Stimulated activated CD4-positive, alpha-beta T cell treated with anti-CD3 and anti-CD28 coated beads, Interleukin-15, amount 100 ng/mL, for 48 hours (primary cell): ENCODE measurements at regions not wholly inside any gene's neighbourhood (a gene's known extent, or its start where the extent isn't known, plus 50 kb on each side); places are given as distances from the start of the nearest gene placed in this dataset.

Experiments used
- DNase-seq, 2 donors: peaks; one replicate each; pipeline ENCODE4 v3.0.0-alpha.2; 2020; ENCODE audit warnings: low read depth in 2 of 2

- no peak for DNase-seq
Observed at GRCh38 chr4:108527723-108528122, 92.7 kb upstream of the RPL34 start.

- DNase-seq: no peak
Observed at GRCh38 chr4:108520807-108521206, 99.6 kb upstream of the RPL34 start.

- DNase-seq: no peak
Observed at GRCh38 chr4:108519911-108520601, 100.3 kb upstream of the RPL34 start.

GRCh38 chr4:108519208-108519833 lies 101.1 kb upstream of the RPL34 start:
- DNase-seq: no peak

- DNase-seq: peak; percentile 10 to 23
Observed at GRCh38 chr4:108512615-108513505, 107.5 kb upstream of the RPL34 start.

GRCh38 chr4:108511618-108512017 lies 108.8 kb upstream of the RPL34 start:
- no peak for DNase-seq

- no peak for DNase-seq
Observed at GRCh38 chr4:108502356-108502755, 118.0 kb upstream of the RPL34 start.

GRCh38 chr4:108498925-108499324 lies 121.5 kb upstream of the RPL34 start:
- no peak for DNase-seq

GRCh38 chr4:108493596-108493931 lies 126.8 kb upstream of the RPL34 start:
- DNase-seq: no peak

GRCh38 chr4:108492816-108493595 lies 127.4 kb upstream of the RPL34 start:
- peak in 1 of 2 donors; percentile 18 for DNase-seq

- no peak for DNase-seq
Observed at GRCh38 chr4:108488865-108489264, 131.5 kb upstream of the RPL34 start.

GRCh38 chr4:108486046-108486445 lies 134.3 kb upstream of the RPL34 start:
- no peak for DNase-seq

- no peak for DNase-seq
Observed at GRCh38 chr4:108484187-108484586, 136.2 kb upstream of the RPL34 start.

- no peak for DNase-seq
Observed at GRCh38 chr4:108483650-108484049, 136.7 kb upstream of the RPL34 start.

- no peak for DNase-seq
Observed at GRCh38 chr4:108483079-108483478, 137.3 kb upstream of the RPL34 start.

- DNase-seq: no peak
Observed at GRCh38 chr4:108480881-108481280, 139.5 kb upstream of the RPL34 start.

GRCh38 chr4:108477527-108478108 lies 142.8 kb upstream of the RPL34 start:
- DNase-seq: no peak

GRCh38 chr4:108473163-108473720 lies 147.1 kb upstream of the RPL34 start:
- no peak for DNase-seq

- no peak for DNase-seq
Observed at GRCh38 chr4:108466936-108467902, 153.2 kb upstream of the RPL34 start.

GRCh38 chr4:108465886-108466500 lies 154.4 kb upstream of the RPL34 start:
- no peak for DNase-seq
